Activated naive CD8-positive, alpha-beta T cell (primary cell): ENCODE measurements at regions not wholly inside any gene's neighbourhood (a gene's known extent, or its start where the extent isn't known, plus 50 kb on each side); places are given as distances from the start of the nearest gene placed in this dataset.
"Not testable (repeated sequence)": the region's sequence is repeated elsewhere in the genome, so short reads cannot be mapped to it uniquely, and the experiment has no call there.

ENCODE experiments used
- H3K27ac Mint-ChIP-seq: one replicate; pipeline ENCODE4 v1.8.0; 2021; ENCODE audit warnings: mixed read lengths
- H3K27me3 Mint-ChIP-seq: one replicate; pipeline ENCODE4 v1.8.0; 2021; ENCODE audit warnings: mixed read lengths
- H3K36me3 Mint-ChIP-seq: one replicate; pipeline ENCODE4 v1.8.0; 2021; ENCODE audit warnings: mixed read lengths
- H3K4me1 Mint-ChIP-seq: one replicate; pipeline ENCODE4 v1.8.0; 2021; ENCODE audit warnings: low read depth, mixed read lengths
- H3K4me3 Mint-ChIP-seq: one replicate; pipeline ENCODE4 v1.8.0; 2021; ENCODE audit warnings: mild to moderate bottlenecking, mixed read lengths
- H3K9me3 Mint-ChIP-seq: one replicate; pipeline ENCODE4 v1.8.0; 2021; ENCODE audit warnings: low read depth, mixed read lengths

GRCh38 chr1:209116705-209117104 is 466.8 kb upstream of the CAMK1G start:
- no peaks in the 10 kb centered on the region for H3K4me1 Mint-ChIP-seq
- H3K4me3 Mint-ChIP-seq, result no peak overlapping the region
- no peak overlapping the region for H3K27ac Mint-ChIP-seq
- H3K27me3 Mint-ChIP-seq, result peaks cover 4% of the 10 kb centered on the region
- H3K36me3 Mint-ChIP-seq, result no peaks in the 10 kb centered on the region
- H3K9me3 Mint-ChIP-seq, result no peaks in the 10 kb centered on the region

GRCh38 chr1:209123601-209124000 is 459.9 kb upstream of the CAMK1G start:
- Mint-ChIP-seq H3K4me1 (no peaks in the 10 kb centered on the region), H3K9me3 (no peaks in the 10 kb centered on the region), H3K27ac (no peak overlapping the region), H3K36me3 (no peaks in the 10 kb centered on the region), H3K27me3 (peaks cover 11% of the 10 kb centered on the region), H3K4me3 (no peak overlapping the region)

GRCh38 chr1:209129091-209129490 is 454.4 kb upstream of the CAMK1G start:
- not testable (repeated sequence) for H3K27ac Mint-ChIP-seq, H3K36me3 Mint-ChIP-seq, H3K9me3 Mint-ChIP-seq, H3K4me3 Mint-ChIP-seq, H3K4me1 Mint-ChIP-seq, H3K27me3 Mint-ChIP-seq

GRCh38 chr1:209130886-209131285 is 452.6 kb upstream of the CAMK1G start:
- Mint-ChIP-seq H3K36me3 (no peaks in the 10 kb centered on the region), H3K27ac (no peak overlapping the region), H3K27me3 (no peaks in the 10 kb centered on the region), H3K4me1 (no peaks in the 10 kb centered on the region), H3K4me3 (no peak overlapping the region), H3K9me3 (no peaks in the 10 kb centered on the region)

- no peak overlapping the region for H3K4me3 Mint-ChIP-seq
- H3K4me1 Mint-ChIP-seq, result no peaks in the 10 kb centered on the region
- H3K36me3 Mint-ChIP-seq, result no peaks in the 10 kb centered on the region
- no peaks in the 10 kb centered on the region for H3K9me3 Mint-ChIP-seq
- H3K27me3 Mint-ChIP-seq, result no peaks in the 10 kb centered on the region
- H3K27ac Mint-ChIP-seq, result no peak overlapping the region
Observed at GRCh38 chr1:209132736-209133467, 450.6 kb upstream of the CAMK1G start.

GRCh38 chr1:209134001-209134400 is 449.5 kb upstream of the CAMK1G start:
- Mint-ChIP-seq H3K27ac (no peak overlapping the region), H3K27me3 (no peaks in the 10 kb centered on the region), H3K36me3 (no peaks in the 10 kb centered on the region), H3K4me3 (no peak overlapping the region), H3K9me3 (no peaks in the 10 kb centered on the region), H3K4me1 (no peaks in the 10 kb centered on the region)

- Mint-ChIP-seq H3K27ac (no peak overlapping the region), H3K36me3 (no peaks in the 10 kb centered on the region), H3K9me3 (peaks cover 8% of the 10 kb centered on the region), H3K4me1 (no peaks in the 10 kb centered on the region), H3K4me3 (no peak overlapping the region), H3K27me3 (no peaks in the 10 kb centered on the region)
Observed at GRCh38 chr1:209143916-209144315, 439.6 kb upstream of the CAMK1G start.

GRCh38 chr1:209150114-209150513 is 433.4 kb upstream of the CAMK1G start:
- H3K4me1 Mint-ChIP-seq, result no peaks in the 10 kb centered on the region
- no peaks in the 10 kb centered on the region for H3K9me3 Mint-ChIP-seq
- no peak overlapping the region for H3K27ac Mint-ChIP-seq
- H3K27me3 Mint-ChIP-seq, result peaks cover 6% of the 10 kb centered on the region
- no peaks in the 10 kb centered on the region for H3K36me3 Mint-ChIP-seq
- no peak overlapping the region for H3K4me3 Mint-ChIP-seq

GRCh38 chr1:209153411-209153810 is 430.1 kb upstream of the CAMK1G start:
- no peaks in the 10 kb centered on the region for H3K36me3 Mint-ChIP-seq
- no peaks in the 10 kb centered on the region for H3K9me3 Mint-ChIP-seq
- H3K4me1 Mint-ChIP-seq, result no peaks in the 10 kb centered on the region
- H3K27me3 Mint-ChIP-seq, result peaks cover 6% of the 10 kb centered on the region
- no peak overlapping the region for H3K27ac Mint-ChIP-seq
- no peak overlapping the region for H3K4me3 Mint-ChIP-seq

GRCh38 chr1:209154912-209155311 is 428.6 kb upstream of the CAMK1G start:
- Mint-ChIP-seq H3K9me3 (no peaks in the 10 kb centered on the region), H3K36me3 (no peaks in the 10 kb centered on the region), H3K27me3 (peaks cover 6% of the 10 kb centered on the region), H3K27ac (no peak overlapping the region), H3K4me1 (no peaks in the 10 kb centered on the region), H3K4me3 (no peak overlapping the region)

- no peaks in the 10 kb centered on the region for H3K36me3 Mint-ChIP-seq
- H3K9me3 Mint-ChIP-seq, result no peaks in the 10 kb centered on the region
- no peaks in the 10 kb centered on the region for H3K4me1 Mint-ChIP-seq
- H3K27ac Mint-ChIP-seq, result no peak overlapping the region
- peaks cover 7% of the 10 kb centered on the region for H3K27me3 Mint-ChIP-seq
- no peak overlapping the region for H3K4me3 Mint-ChIP-seq
Observed at GRCh38 chr1:209155546-209155945, 428.0 kb upstream of the CAMK1G start.

- H3K4me3 Mint-ChIP-seq, result no peak overlapping the region
- H3K36me3 Mint-ChIP-seq, result no peaks in the 10 kb centered on the region
- H3K4me1 Mint-ChIP-seq, result no peaks in the 10 kb centered on the region
- no peak overlapping the region for H3K27ac Mint-ChIP-seq
- no peaks in the 10 kb centered on the region for H3K9me3 Mint-ChIP-seq
- H3K27me3 Mint-ChIP-seq, result peaks cover 2% of the 10 kb centered on the region
Observed at GRCh38 chr1:209156991-209157390, 426.5 kb upstream of the CAMK1G start.

GRCh38 chr1:209157546-209158249 is 425.8 kb upstream of the CAMK1G start:
- Mint-ChIP-seq H3K9me3 (no peaks in the 10 kb centered on the region), H3K4me1 (no peaks in the 10 kb centered on the region), H3K36me3 (no peaks in the 10 kb centered on the region), H3K27ac (no peak overlapping the region), H3K4me3 (no peak overlapping the region), H3K27me3 (peaks cover 2% of the 10 kb centered on the region)

- no peaks in the 10 kb centered on the region for H3K36me3 Mint-ChIP-seq
- H3K27ac Mint-ChIP-seq, result no peak overlapping the region
- H3K4me1 Mint-ChIP-seq, result no peaks in the 10 kb centered on the region
- no peaks in the 10 kb centered on the region for H3K9me3 Mint-ChIP-seq
- H3K4me3 Mint-ChIP-seq, result no peak overlapping the region
- H3K27me3 Mint-ChIP-seq, result peaks cover 2% of the 10 kb centered on the region
Observed at GRCh38 chr1:209158851-209159250, 424.7 kb upstream of the CAMK1G start.

GRCh38 chr1:209160230-209160629 is 423.3 kb upstream of the CAMK1G start:
- Mint-ChIP-seq H3K4me1 (no peaks in the 10 kb centered on the region), H3K9me3 (no peaks in the 10 kb centered on the region), H3K27ac (no peak overlapping the region), H3K36me3 (no peaks in the 10 kb centered on the region), H3K4me3 (no peak overlapping the region), H3K27me3 (peaks cover 2% of the 10 kb centered on the region)

GRCh38 chr1:209162651-209163050 is 420.9 kb upstream of the CAMK1G start:
- no peak overlapping the region for H3K4me3 Mint-ChIP-seq
- H3K36me3 Mint-ChIP-seq, result no peaks in the 10 kb centered on the region
- H3K4me1 Mint-ChIP-seq, result no peaks in the 10 kb centered on the region

More at GRCh38 chr1:209162651-209163050, 420.9 kb upstream of the CAMK1G start:
- H3K27me3 Mint-ChIP-seq, result peaks cover 2% of the 10 kb centered on the region
- no peaks in the 10 kb centered on the region for H3K9me3 Mint-ChIP-seq
- H3K27ac Mint-ChIP-seq, result no peak overlapping the region
